Central memory CD8-positive, alpha-beta T cell (primary cell): ENCODE measurements at regions not wholly inside any gene's neighbourhood (a gene's known extent, or its start where the extent isn't known, plus 50 kb on each side); places are given as distances from the start of the nearest gene placed in this dataset.

Experiments used
- ATAC-seq: fragments of 150-1000 bp; cut with Tn5 transposase; replicated peaks from 2 replicates; pipeline ENCODE4 v1.10.0; 2022; ENCODE audit warnings: mild to moderate bottlenecking, moderate FRiP score, moderate number of reproducible peaks; ENCODE audit not compliant: poor library complexity, severe bottlenecking; ENCODE audit errors: extremely low read depth
- DNase-seq, 2 donors: peaks; one replicate each; pipeline ENCODE4 v3.0.0; 2021; ENCODE audit warnings: low spot score in 2 of 2
- H3K27ac Mint-ChIP-seq: one replicate; pipeline ENCODE4 v1.8.0; 2022; ENCODE audit warnings: low read depth, mild to moderate bottlenecking, moderate library complexity, mixed read lengths
- H3K27me3 Mint-ChIP-seq: one replicate; pipeline ENCODE4 v1.8.0; 2022; ENCODE audit warnings: mixed read lengths
- H3K36me3 Mint-ChIP-seq: one replicate; pipeline ENCODE4 v1.8.0; 2022; ENCODE audit warnings: mild to moderate bottlenecking, moderate library complexity, mixed read lengths; ENCODE audit not compliant: insufficient read depth
- H3K4me1 Mint-ChIP-seq: one replicate; pipeline ENCODE4 v1.8.0; 2022; ENCODE audit warnings: mixed read lengths
- H3K4me3 Mint-ChIP-seq: one replicate; pipeline ENCODE4 v1.8.0; 2022; ENCODE audit warnings: mild to moderate bottlenecking, moderate library complexity, mixed read lengths
- H3K9me3 Mint-ChIP-seq: one replicate; pipeline ENCODE4 v1.8.0; 2022; ENCODE audit warnings: mixed read lengths

DNA sequence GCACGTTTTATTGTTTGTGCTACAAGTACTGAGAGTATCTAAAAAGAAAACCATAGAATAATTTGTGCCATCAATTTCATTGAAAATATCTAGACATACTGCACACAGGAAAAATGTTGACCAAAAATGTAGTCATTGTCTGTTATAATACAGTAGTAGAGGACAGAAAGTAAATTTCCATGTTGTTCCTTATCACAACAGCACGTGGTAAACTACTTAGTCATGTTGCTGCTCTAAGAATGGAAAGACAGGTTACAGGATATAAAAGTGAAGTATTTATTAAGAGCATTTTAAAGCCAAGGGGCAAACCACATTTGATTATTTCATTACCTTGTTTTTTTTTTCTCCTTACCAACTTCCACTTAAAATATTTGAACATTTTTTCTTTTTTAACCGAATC, 89.0 kb upstream of the CEP85L start:
- DNase-seq (no peak), ATAC-seq (no peak)
- H3K36me3 Mint-ChIP-seq: no peaks in the 10 kb centered on the region
- no peak overlapping the region for H3K4me3 Mint-ChIP-seq
- H3K27me3 Mint-ChIP-seq: peaks cover 13% of the 10 kb centered on the region
- H3K4me1 Mint-ChIP-seq: peaks cover 4% of the 10 kb centered on the region
- no peaks in the 10 kb centered on the region for H3K9me3 Mint-ChIP-seq
- no peak overlapping the region for H3K27ac Mint-ChIP-seq

DNA sequence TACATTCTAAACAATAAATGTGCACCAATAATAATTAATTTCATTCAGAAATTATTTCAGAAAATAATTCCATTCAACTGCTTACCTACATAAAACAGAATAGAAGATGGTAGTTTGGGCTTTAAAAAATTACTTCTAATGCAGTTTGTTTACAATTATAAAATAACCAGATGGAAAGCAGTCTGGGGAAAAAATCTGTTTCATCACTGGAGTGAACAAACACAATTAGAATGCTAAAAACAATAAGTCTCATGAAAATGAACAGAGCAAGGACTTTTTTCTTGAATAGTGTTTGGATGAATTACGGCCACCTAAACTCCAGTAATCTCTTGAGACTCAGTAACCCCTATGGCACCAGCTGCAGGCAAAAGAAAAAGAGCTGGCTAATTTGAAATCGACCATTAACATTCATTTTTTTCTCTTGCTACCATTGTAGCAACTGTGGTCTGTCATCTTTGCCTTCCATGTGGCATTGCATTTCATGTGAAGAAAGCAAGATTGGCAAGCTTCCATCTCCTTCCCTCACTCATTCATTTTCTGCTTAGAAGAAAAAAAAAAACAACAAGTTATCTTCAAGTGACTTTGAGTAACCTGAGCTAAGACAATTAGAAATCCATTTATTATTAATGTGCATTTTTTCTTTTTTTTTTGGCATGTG, 88.4 kb upstream of the CEP85L start:
- H3K27me3 Mint-ChIP-seq: peaks cover 8% of the 10 kb centered on the region
- no peak overlapping the region for H3K4me3 Mint-ChIP-seq
- H3K36me3 Mint-ChIP-seq: no peaks in the 10 kb centered on the region
- ATAC-seq (no peak), DNase-seq (no peak)
- H3K4me1 Mint-ChIP-seq: peaks cover 9% of the 10 kb centered on the region
- H3K9me3 Mint-ChIP-seq: no peaks in the 10 kb centered on the region
- no peak overlapping the region for H3K27ac Mint-ChIP-seq

DNA sequence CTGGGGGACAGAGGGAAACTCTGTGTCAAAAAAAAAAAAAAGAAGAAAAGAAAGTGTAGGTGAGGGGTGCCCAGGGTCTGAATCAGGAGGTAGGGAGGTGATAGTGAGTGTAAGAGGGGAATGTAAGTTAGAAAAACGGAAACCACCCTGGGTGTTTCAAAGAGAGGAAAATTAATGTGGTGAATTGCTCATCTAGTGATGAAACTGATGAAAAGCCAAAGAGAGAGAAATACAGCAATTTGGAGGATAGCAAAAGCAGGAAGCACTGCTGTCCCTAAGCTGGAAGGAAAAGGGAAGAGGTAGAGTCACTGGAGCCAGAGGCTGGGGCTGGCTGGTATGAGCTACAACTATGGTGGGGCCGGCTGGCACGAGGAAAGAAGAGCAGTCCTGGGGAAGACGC, 85.0 kb upstream of the CEP85L start:
- Mint-ChIP-seq H3K4me3 (no peak overlapping the region), H3K9me3 (no peaks in the 10 kb centered on the region), H3K36me3 (no peaks in the 10 kb centered on the region), H3K4me1 (peaks cover 9% of the 10 kb centered on the region), H3K27ac (peak overlapping the region; percentile 5), H3K27me3 (no peaks in the 10 kb centered on the region)
- ATAC-seq (no peak), DNase-seq (no peak)

DNA sequence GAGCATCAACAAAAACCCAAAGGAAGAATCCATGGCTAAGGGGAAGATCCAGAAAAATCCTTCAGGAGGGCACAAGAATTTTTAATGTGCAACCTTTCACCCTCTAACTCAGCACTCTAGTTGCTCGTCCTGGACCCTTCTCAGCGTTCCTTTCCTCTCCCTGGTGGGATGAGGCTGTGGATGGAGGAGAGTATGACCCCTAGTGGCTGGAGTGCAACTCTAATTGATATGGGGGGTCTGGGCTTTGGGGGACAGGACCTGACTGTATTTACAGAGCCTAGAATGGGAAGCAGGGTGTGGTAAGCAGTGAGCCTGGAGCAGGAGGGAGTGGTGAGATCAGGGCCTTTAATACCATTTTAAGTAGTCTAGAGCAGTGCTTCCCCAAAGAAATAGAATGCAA, 83.9 kb upstream of the CEP85L start:
- Mint-ChIP-seq H3K36me3 (no peaks in the 10 kb centered on the region), H3K27me3 (no peaks in the 10 kb centered on the region), H3K27ac (no peak overlapping the region), H3K4me3 (no peak overlapping the region), H3K4me1 (peaks cover 9% of the 10 kb centered on the region), H3K9me3 (no peaks in the 10 kb centered on the region)
- ATAC-seq (no peak), DNase-seq (no peak)

DNA sequence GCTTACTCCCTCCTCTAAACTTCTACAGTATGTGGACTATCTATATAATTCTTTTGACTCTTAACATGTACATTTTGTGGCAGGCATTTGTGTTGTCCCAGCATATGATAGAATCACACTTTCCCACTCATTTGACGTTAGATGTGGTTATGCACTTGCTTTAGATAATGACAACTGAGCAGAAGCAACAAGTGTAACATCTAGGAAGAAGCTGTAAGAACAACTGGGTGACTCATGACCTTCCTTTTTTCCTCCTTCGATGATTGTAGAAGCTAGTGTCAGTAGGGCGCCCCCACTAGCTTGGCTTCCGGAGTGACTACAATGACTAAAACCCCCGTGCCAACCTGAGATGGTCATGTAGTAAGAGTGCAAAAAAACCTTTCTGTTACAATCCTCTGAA, 74.6 kb upstream of the CEP85L start:
- DNase-seq: peak in 1 of 2 donors; percentile 26
- Mint-ChIP-seq H3K4me3 (peak overlapping the region; percentile 17), H3K27me3 (no peaks in the 10 kb centered on the region), H3K4me1 (peaks cover 7% of the 10 kb centered on the region), H3K27ac (peak overlapping the region; percentile 2), H3K9me3 (no peaks in the 10 kb centered on the region), H3K36me3 (no peaks in the 10 kb centered on the region)
- peak; percentile 81 for ATAC-seq

DNA sequence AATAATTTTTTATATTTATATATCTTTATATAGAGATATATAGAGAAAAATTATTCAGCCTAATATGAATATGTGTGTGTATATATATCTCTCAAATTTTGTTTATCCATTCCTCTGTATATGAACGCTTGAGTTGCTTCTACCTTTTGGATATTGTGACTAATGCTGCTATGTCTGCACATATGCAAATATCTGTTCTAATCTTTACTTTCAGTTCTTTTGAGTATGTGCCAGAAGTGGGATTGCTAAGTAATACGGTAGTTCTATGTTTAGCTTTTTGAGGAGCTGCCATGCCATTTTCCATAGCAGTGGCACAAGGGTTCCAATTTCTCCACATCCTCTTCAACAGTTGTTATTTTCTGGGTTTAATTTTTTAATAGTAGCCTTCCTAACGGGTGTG, 72.8 kb upstream of the CEP85L start:
- no peak overlapping the region for H3K4me3 Mint-ChIP-seq
- no peaks in the 10 kb centered on the region for H3K9me3 Mint-ChIP-seq
- no peaks in the 10 kb centered on the region for H3K36me3 Mint-ChIP-seq
- H3K27ac Mint-ChIP-seq: no peak overlapping the region
- DNase-seq (no peak), ATAC-seq (no peak)
- H3K4me1 Mint-ChIP-seq: peaks cover 19% of the 10 kb centered on the region
- H3K27me3 Mint-ChIP-seq: no peaks in the 10 kb centered on the region

DNA sequence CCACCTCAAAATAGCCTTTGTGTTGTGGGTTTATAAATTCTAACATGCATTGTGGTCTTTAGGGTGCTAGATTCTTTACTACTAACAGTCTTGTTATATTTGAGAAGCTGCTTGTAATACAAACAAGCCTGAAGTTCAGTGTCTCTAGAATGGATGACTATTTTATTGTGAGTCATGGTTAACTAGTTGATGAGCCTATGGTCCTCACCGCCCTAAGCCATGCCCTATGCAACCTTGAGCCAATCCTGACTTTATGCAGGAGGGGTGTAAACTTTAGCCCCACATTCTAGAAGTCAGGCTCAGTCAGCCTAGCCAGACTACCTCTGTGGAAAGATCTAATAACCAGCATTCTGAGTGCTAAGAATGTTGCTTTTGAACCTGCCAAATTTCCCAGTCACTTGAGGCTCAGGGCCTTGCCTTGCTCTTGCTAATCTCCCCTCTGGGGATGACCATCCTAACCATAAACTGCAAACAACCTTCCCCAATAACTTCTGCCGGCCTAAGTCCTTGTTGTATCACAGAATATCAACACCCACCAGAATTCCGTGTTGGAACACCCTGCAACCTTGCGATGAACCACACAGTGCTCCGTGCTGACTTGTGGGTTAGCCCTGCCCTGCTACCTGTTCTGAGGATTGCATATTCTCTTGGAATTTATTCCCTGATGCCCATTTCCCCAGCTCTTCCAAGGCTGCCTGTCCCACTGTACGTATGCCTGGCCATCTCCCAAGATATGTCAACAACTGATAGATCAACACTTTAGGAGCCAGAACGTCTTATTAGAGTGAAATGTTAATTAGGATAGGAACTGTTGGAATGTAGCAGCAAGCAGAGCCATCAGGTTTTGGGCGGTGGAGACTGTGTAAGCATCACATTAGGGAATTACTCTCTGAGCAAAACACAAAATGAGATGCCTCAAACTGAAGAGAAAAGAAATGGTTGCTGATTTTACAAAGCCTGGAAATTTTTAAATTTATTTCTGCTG, 71.7 kb upstream of the CEP85L start:
- Mint-ChIP-seq H3K36me3 (no peaks in the 10 kb centered on the region), H3K4me3 (no peak overlapping the region), H3K9me3 (no peaks in the 10 kb centered on the region), H3K4me1 (peaks cover 21% of the 10 kb centered on the region), H3K27me3 (no peaks in the 10 kb centered on the region), H3K27ac (no peak overlapping the region)
- DNase-seq (no peak), ATAC-seq (no peak)

DNA sequence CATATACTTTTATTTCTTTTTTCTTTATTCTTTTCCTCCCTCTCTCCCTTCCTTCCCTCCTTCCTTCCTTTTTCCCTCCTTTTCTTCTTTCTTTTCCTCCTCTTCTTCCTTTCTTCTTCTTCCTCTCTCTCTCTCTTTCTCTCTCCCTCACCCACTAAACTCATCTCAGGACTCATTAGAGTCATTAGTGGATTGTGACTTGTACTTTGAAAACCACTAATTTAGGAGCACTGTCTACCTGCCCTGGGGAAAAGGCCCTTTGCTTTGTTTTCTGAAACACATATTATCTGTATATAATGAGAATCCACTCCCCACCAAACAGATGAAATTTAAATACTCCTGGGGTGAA, 68.7 kb upstream of the CEP85L start:
- peaks cover 14% of the 10 kb centered on the region for H3K4me1 Mint-ChIP-seq
- no peaks in the 10 kb centered on the region for H3K27me3 Mint-ChIP-seq
- no peaks in the 10 kb centered on the region for H3K36me3 Mint-ChIP-seq
- DNase-seq: no peak
- H3K9me3 Mint-ChIP-seq: no peaks in the 10 kb centered on the region
- H3K27ac Mint-ChIP-seq: peak overlapping the region; percentile 6
- no peak for ATAC-seq
- no peak overlapping the region for H3K4me3 Mint-ChIP-seq

DNA sequence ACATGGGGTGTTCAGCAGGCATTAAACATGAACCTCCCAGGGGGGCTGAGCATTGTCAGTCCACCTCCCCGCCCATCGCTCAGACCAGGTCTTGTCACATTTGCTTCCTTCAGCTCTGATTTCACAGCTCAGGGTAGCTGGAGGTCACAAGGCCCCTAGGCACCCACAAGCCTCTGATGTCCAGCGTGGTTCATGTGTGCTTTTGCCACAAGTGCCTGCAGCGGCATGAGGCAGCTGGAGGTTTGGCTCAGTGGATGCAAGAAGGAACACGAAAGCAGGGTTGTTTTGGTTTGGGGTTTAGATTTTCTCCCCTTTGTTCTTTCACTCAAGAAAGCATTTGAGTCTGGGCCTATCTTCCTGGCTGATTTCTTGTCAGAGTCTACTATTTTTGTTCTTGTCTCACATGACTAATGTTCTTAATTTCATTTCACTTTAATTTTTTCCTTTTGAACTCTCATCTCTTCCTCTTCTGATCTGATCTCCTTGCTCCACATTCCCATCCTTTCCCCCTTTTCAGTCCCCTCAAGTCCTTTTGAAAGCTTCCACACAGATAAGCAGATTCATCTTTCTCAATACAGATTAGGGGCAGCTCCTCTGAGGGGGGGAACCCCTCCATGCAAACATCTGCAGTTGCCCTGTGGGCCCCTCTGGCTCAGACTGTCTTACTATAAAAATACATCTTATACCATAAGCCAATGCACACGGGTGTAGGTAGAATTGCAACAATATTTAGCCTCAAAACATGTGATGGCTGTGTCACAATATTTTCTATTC, 68.1 kb upstream of the CEP85L start:
- Mint-ChIP-seq H3K9me3 (no peaks in the 10 kb centered on the region), H3K4me3 (no peak overlapping the region), H3K36me3 (no peaks in the 10 kb centered on the region), H3K4me1 (peaks cover 14% of the 10 kb centered on the region), H3K27me3 (no peaks in the 10 kb centered on the region), H3K27ac (peak overlapping the region; percentile 6)
- ATAC-seq (no peak), DNase-seq (no peak)

DNA sequence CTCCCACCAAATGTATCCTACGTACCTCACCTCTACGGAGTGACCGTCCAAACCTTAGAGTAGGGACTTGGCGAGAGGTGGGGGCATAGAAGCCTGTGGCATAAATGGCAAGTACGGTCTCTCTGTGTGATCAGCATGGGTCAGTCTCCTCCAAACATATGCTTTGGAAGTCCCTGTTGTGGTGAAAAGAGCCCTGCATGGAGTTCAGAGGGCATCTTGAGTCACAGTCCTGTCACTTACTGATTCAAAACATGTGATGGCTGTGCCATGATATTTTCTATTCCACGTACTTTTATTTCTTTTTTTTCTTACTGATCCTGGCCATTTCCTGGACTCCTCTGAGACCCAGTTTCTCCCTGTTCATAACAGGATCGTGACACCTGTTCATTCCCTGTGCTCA, 67.5 kb upstream of the CEP85L start:
- H3K36me3 Mint-ChIP-seq: no peaks in the 10 kb centered on the region
- no peak for ATAC-seq
- H3K4me3 Mint-ChIP-seq: no peak overlapping the region
- no peak for DNase-seq
- peaks cover 14% of the 10 kb centered on the region for H3K4me1 Mint-ChIP-seq
- H3K27me3 Mint-ChIP-seq: no peaks in the 10 kb centered on the region
- no peaks in the 10 kb centered on the region for H3K9me3 Mint-ChIP-seq
- H3K27ac Mint-ChIP-seq: no peak overlapping the region

DNA sequence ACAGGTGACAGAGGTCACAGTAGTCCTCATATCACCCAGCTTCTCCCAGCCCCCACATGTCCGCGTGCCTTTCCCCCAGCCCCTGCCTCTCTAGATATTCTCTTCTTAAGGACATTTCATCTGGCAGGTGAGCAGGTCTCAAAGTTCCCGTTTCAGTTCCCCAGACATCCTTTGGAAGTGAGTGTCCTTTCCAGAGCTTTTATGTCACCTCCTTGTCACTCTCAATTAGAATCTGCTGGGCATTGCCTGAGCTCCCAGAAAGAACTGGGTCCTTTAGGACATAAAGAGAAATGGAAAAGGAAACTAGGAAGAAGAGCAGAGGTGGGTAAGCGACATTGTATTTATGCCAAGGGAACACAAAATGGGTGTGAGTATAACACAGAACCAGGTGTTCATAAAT, 66.9 kb upstream of the CEP85L start:
- Mint-ChIP-seq H3K27me3 (no peaks in the 10 kb centered on the region), H3K4me3 (no peak overlapping the region), H3K27ac (no peak overlapping the region), H3K4me1 (peaks cover 14% of the 10 kb centered on the region), H3K9me3 (no peaks in the 10 kb centered on the region), H3K36me3 (no peaks in the 10 kb centered on the region)
- no peak for DNase-seq
- ATAC-seq: no peak

DNA sequence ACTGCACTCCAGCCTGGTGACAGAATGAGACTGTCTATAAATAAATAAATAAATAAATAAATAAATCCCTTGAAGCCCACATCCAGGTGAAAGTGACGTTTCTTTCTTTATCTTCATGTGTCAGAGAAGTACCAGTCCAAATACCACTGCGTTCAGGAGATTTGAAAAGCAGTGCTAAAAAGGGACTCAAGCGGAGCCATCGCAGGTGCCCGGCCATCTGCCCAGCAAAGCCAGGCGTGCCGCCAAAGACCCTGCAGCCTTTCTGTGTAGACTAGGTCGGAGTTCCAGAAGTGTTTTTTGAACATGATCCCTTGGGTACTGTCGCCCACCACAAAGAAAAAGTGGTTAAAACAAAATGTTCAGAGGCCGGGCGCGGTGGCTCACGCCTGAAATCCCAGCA, 65.7 kb upstream of the CEP85L start:
- Mint-ChIP-seq H3K36me3 (no peaks in the 10 kb centered on the region), H3K27me3 (no peaks in the 10 kb centered on the region), H3K4me3 (no peak overlapping the region), H3K4me1 (peaks cover 21% of the 10 kb centered on the region), H3K27ac (no peak overlapping the region), H3K9me3 (no peaks in the 10 kb centered on the region)
- DNase-seq: no peak
- no peak for ATAC-seq
